HepG2 (cell line): ENCODE measurements at regions not wholly inside any gene's neighbourhood (a gene's known extent, or its start where the extent isn't known, plus 50 kb on each side); places are given as distances from the start of the nearest gene placed in this dataset.
A peak's percentile ranks its signal among the peaks of the same experiment; 100 is the strongest.

Experiments
- ATAC-seq: fragments of 200-7000 bp; cut with Tn5 transposase; 3 replicates; pipeline ENCODE4 v1.9.1; 2020; ENCODE audit warnings: mild to moderate bottlenecking, moderate library complexity
- BruUV-seq: library from RNA; stranded (reverse); fragments of 400-500 nt; replicated peaks from 2 replicates; lab custom pipeline; 2021; lab: Mats Ljungman, UMichigan
- CTCF ChIA-PET: fragments of 300-600 bp; formaldehyde crosslinking; extraction: SDS; loops from one replicate; lab custom pipeline; 2021; ENCODE audit warnings: low total read pairs, inconsistent platforms, low intra/inter-chr PET ratio; lab: Yijun Ruan, JAX
- POLR2A ChIA-PET: fragments of 350-600 bp; sonication (Branson Sonifier 250); formaldehyde crosslinking; loops from one replicate; lab custom pipeline; 2020; ENCODE audit warnings: antibody characterized with exemption, inconsistent platforms; lab: Yijun Ruan, JAX
- DNase-seq: peaks from one replicate; pipeline ENCODE4 v3.0.0-alpha.2; 2015; ENCODE audit warnings: low spot score
- FAIRE-seq: peaks from 3 replicates; lab custom pipeline; 2011; peaks lifted over from hg19 to GRCh38; lab: Jason Lieb, UNC
- H2AFZ ChIP-seq: one replicate; pipeline ENCODE4 v1.6.1; 2011; ENCODE audit warnings: low read length, inconsistent platforms
- H3K27ac ChIP-seq: fragments of 300-600 bp; 3 replicates; pipeline ENCODE4 v1.8.0; 2011; ENCODE audit warnings: mixed run types, mild to moderate bottlenecking, mixed read lengths, low read length, inconsistent platforms; ENCODE audit not compliant: insufficient read depth; ENCODE audit errors: extremely low read length
- H3K27me3 ChIP-seq, 2 experiments: fragments of 200-600 bp in 1 of 2; 2 replicates in 1 of 2; 3 replicates in 1 of 2; pipeline versions ENCODE4 v1.6.0 to v1.8.0; 2011; ENCODE audit warnings: low read length in 2 of 2, mild to moderate bottlenecking in 2 of 2, moderate library complexity in 2 of 2, inconsistent platforms in 1 of 2; ENCODE audit not compliant: insufficient read depth in 2 of 2, control insufficient read depth in 1 of 2
- H3K36me3 ChIP-seq, 2 experiments: fragments of 200-600 bp in 1 of 2; replicated peaks in 1 of 2; 2 replicates in 1 of 2; 3 replicates in 1 of 2; pipeline versions ENCODE4 v1.5.1 to v1.8.0; 2011; ENCODE audit warnings: low read length in 2 of 2, inconsistent platforms in 1 of 2; ENCODE audit not compliant: insufficient read depth in 2 of 2, control insufficient read depth in 1 of 2
- H3K4me1 ChIP-seq: 2 replicates; pipeline ENCODE4 v1.5.1; 2012; ENCODE audit warnings: low read length, inconsistent platforms; ENCODE audit not compliant: insufficient read depth
- H3K4me2 ChIP-seq: 2 replicates; pipeline ENCODE4 v1.6.0; 2011; ENCODE audit warnings: low read depth, low read length, inconsistent platforms
- H3K4me3 ChIP-seq, 3 experiments: fragments of 200-600 bp in 1 of 3; sonication (generic), shearing (Covaris generic) in 1 of 3; replicated peaks in 1 of 3; 2 replicates each; pipeline ENCODE4 v1.5.1; 2011 to 2016; ENCODE audit warnings: low read length in 3 of 3, inconsistent platforms in 2 of 3, low read depth in 2 of 3, mild to moderate bottlenecking in 2 of 3, control low read depth in 1 of 3, mixed read lengths in 1 of 3; ENCODE audit not compliant: insufficient read depth in 1 of 3
- H3K79me2 ChIP-seq: one replicate; pipeline ENCODE4 v1.6.1; 2011; ENCODE audit warnings: low read length, inconsistent platforms; ENCODE audit not compliant: insufficient read depth
- H3K9ac ChIP-seq: 2 replicates; pipeline ENCODE4 v1.6.0; 2011; ENCODE audit warnings: mild to moderate bottlenecking, low read depth, low read length, inconsistent platforms; ENCODE audit not compliant: insufficient read depth
- H3K9me3 ChIP-seq: 2 replicates; pipeline ENCODE4 v1.5.1; 2012; ENCODE audit warnings: mild to moderate bottlenecking, low read length
- H4K20me1 ChIP-seq: 2 replicates; pipeline ENCODE4 v1.6.0; 2011; ENCODE audit warnings: inconsistent platforms, mild to moderate bottlenecking, low read length, moderate library complexity; ENCODE audit not compliant: insufficient read depth
- HOXD1 ChIP-seq: sonication (generic); formaldehyde crosslinking; IDR thresholded peaks from 2 replicates; pipeline ENCODE4 v1.5.0; 2020; ENCODE audit warnings: missing genetic modification reagents
- THYN1 ChIP-seq: sonication (generic); formaldehyde crosslinking; IDR thresholded peaks from 2 replicates; pipeline ENCODE4 v1.8.1; 2023; ENCODE audit warnings: low read depth, mild to moderate bottlenecking, moderate library complexity, missing genetic modification reagents, borderline replicate concordance
- TP53 ChIP-seq: sonication (generic); formaldehyde crosslinking; conservative IDR thresholded peaks from 2 replicates; pipeline ENCODE4 v1.4.0; 2020; ENCODE audit warnings: missing genetic modification reagents
- ZBTB2 ChIP-seq: sonication (generic); formaldehyde crosslinking; IDR thresholded peaks from 2 replicates; pipeline ENCODE4 v1.8.0; 2022; ENCODE audit warnings: low read depth, missing genetic modification reagents
- ZNF101 ChIP-seq: sonication (generic); formaldehyde crosslinking; IDR thresholded peaks from 2 replicates; pipeline ENCODE4 v1.4.0; 2020; ENCODE audit warnings: mild to moderate bottlenecking, low read depth, missing genetic modification reagents, borderline replicate concordance
- ZNF138 ChIP-seq: sonication (generic); formaldehyde crosslinking; IDR thresholded peaks from 2 replicates; pipeline ENCODE4 v1.5.0; 2020; ENCODE audit warnings: mild to moderate bottlenecking, low read depth, missing genetic modification reagents
- ZNF570 ChIP-seq: sonication (generic); formaldehyde crosslinking; IDR thresholded peaks from 2 replicates; pipeline ENCODE4 v1.4.0; 2020; ENCODE audit warnings: mild to moderate bottlenecking, missing genetic modification reagents, borderline replicate concordance
- ZNF646 ChIP-seq: sonication (generic); formaldehyde crosslinking; IDR thresholded peaks from 2 replicates; pipeline ENCODE4 v1.9.0; 2021; ENCODE audit warnings: mild to moderate bottlenecking, missing genetic modification reagents
- ZNF775 ChIP-seq: sonication (generic); formaldehyde crosslinking; IDR thresholded peaks from 2 replicates; pipeline ENCODE4 v1.4.0; 2020; ENCODE audit warnings: missing genetic modification reagents, mild to moderate bottlenecking, moderate library complexity, borderline replicate concordance
- WGBS: methylation state at CpG from one replicate; pipeline ENCODE4 v1.1.6; 2017; ENCODE audit warnings: low lambda C conversion rate; 5-methylcytosine and 5-hydroxymethylcytosine counted together
- in situ Hi-C: cut with HindIII; loops from 2 replicates; pipeline ENCODE4 v1.10.0; 2017; ENCODE audit warnings: low pct_unique_long_range_greater_than_20kb; ENCODE audit not compliant: extremely low pct_ligation_motif_present
- intact Hi-C: fragments of 100-400 bp; cut with micrococcal nuclease; formaldehyde crosslinking; loops from one replicate; pipeline ENCODE4 v1.10.0; 2022; ENCODE audit not compliant: unreplicated experiment
- TF ChIP-seq, protein P1 (sequence below): sonication (generic); formaldehyde crosslinking; IDR thresholded peaks from 2 replicates; pipeline ENCODE4 v1.9.0; 2021; ENCODE audit warnings: missing genetic modification reagents, borderline replicate concordance
- TF ChIP-seq, protein P2 (sequence below): sonication (generic); formaldehyde crosslinking; IDR thresholded peaks from 2 replicates; pipeline ENCODE4 v1.9.0; 2021; ENCODE audit warnings: missing genetic modification reagents, mild to moderate bottlenecking, borderline replicate concordance

GRCh38 chr6:37762806-37763205 lies 56.7 kb upstream of the ZFAND3 start:
- Histone ChIP-seq H2AFZ (no peak overlapping the region), H3K79me2 (no peaks in the 10 kb centered on the region), H3K9me3 (no peaks in the 10 kb centered on the region), H3K4me3 (no peak overlapping the region), H4K20me1 (no peaks in the 10 kb centered on the region), H3K4me1 (peaks cover 46% of the 10 kb centered on the region)
- WGBS, result 17% methylated on average over 3 of the region's 4 CpGs
- CTCF ChIA-PET, result no interaction called here
- ATAC-seq, result peak; percentile 45
- POLR2A ChIA-PET, result interaction anchor here (1.6 kb wide), 1 partner anchor 56 kb away, joined by 8 read pairs; the partner anchor contains the start of gene ZFAND3
- BruUV-seq, result no TSS peak
- in situ Hi-C loops, result no loop called here
- TF ChIP-seq THYN1 (CRISPR knock-in tag) (no peak), TP53 (CRISPR knock-in tag) (no peak), ZNF646 (CRISPR knock-in tag) (no peak), ZNF101 (CRISPR knock-in tag) (no peak), ZNF570 (CRISPR knock-in tag) (no peak), ZNF138 (CRISPR knock-in tag) (no peak), HOXD1 (no peak), ZBTB2 (CRISPR knock-in tag) (no peak), ZNF775 (no peak)
- TF ChIP-seq, protein P1, sequence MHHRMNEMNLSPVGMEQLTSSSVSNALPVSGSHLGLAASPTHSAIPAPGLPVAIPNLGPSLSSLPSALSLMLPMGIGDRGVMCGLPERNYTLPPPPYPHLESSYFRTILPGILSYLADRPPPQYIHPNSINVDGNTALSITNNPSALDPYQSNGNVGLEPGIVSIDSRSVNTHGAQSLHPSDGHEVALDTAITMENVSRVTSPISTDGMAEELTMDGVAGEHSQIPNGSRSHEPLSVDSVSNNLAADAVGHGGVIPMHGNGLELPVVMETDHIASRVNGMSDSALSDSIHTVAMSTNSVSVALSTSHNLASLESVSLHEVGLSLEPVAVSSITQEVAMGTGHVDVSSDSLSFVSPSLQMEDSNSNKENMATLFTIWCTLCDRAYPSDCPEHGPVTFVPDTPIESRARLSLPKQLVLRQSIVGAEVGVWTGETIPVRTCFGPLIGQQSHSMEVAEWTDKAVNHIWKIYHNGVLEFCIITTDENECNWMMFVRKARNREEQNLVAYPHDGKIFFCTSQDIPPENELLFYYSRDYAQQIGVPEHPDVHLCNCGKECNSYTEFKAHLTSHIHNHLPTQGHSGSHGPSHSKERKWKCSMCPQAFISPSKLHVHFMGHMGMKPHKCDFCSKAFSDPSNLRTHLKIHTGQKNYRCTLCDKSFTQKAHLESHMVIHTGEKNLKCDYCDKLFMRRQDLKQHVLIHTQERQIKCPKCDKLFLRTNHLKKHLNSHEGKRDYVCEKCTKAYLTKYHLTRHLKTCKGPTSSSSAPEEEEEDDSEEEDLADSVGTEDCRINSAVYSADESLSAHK (CRISPR knock-in tag), result no peak
- TF ChIP-seq, protein P2, sequence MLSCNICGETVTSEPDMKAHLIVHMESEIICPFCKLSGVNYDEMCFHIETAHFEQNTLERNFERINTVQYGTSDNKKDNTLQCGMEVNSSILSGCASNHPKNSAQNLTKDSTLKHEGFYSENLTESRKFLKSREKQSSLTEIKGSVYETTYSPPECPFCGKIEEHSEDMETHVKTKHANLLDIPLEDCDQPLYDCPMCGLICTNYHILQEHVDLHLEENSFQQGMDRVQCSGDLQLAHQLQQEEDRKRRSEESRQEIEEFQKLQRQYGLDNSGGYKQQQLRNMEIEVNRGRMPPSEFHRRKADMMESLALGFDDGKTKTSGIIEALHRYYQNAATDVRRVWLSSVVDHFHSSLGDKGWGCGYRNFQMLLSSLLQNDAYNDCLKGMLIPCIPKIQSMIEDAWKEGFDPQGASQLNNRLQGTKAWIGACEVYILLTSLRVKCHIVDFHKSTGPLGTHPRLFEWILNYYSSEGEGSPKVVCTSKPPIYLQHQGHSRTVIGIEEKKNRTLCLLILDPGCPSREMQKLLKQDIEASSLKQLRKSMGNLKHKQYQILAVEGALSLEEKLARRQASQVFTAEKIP (CRISPR knock-in tag), result no peak
- TF ChIP-seq, all 625 proteins: peak for 0
- Histone ChIP-seq H3K9ac (no peak overlapping the region), H3K36me3 (no peaks in the 10 kb centered on the region), H3K27me3 (no peaks in the 10 kb centered on the region; a peak in 1 of 5 replicates), H3K27ac (no peak overlapping the region), H3K4me2 (peak overlapping the region; percentile 37; the same call in 1 of the 2 replicates)
- intact Hi-C loops, result no loop called here
- DNase-seq (no peak), FAIRE-seq (no peak)
